GM12892 (cell line): ENCODE measurements at regions not wholly inside any gene's neighbourhood (a gene's known extent, or its start where the extent isn't known, plus 50 kb on each side); places are given as distances from the start of the nearest gene placed in this dataset.

Source experiments
- DNase-seq: peaks from one replicate; pipeline ENCODE4 v3.0.0; 2011; ENCODE audit not compliant: insufficient read length
- FAIRE-seq: peaks from 2 replicates; lab custom pipeline; 2011; peaks lifted over from hg19 to GRCh38; lab: Jason Lieb, UNC
- POLR2A ChIP-seq: IDR thresholded peaks from 2 replicates; pipeline ENCODE4 v1.6.1; 2011; ENCODE audit warnings: low read depth, low read length, control low read depth
- POLR2AphosphoS5 ChIP-seq: IDR thresholded peaks from 2 replicates; pipeline ENCODE4 v1.6.1; 2011; ENCODE audit warnings: low read depth, low read length, control low read depth
- TAF1 ChIP-seq: IDR thresholded peaks from 2 replicates; pipeline ENCODE4 v1.6.1; 2011; ENCODE audit warnings: low read depth, mild to moderate bottlenecking, control low read depth, low read length, borderline replicate concordance

DNA sequence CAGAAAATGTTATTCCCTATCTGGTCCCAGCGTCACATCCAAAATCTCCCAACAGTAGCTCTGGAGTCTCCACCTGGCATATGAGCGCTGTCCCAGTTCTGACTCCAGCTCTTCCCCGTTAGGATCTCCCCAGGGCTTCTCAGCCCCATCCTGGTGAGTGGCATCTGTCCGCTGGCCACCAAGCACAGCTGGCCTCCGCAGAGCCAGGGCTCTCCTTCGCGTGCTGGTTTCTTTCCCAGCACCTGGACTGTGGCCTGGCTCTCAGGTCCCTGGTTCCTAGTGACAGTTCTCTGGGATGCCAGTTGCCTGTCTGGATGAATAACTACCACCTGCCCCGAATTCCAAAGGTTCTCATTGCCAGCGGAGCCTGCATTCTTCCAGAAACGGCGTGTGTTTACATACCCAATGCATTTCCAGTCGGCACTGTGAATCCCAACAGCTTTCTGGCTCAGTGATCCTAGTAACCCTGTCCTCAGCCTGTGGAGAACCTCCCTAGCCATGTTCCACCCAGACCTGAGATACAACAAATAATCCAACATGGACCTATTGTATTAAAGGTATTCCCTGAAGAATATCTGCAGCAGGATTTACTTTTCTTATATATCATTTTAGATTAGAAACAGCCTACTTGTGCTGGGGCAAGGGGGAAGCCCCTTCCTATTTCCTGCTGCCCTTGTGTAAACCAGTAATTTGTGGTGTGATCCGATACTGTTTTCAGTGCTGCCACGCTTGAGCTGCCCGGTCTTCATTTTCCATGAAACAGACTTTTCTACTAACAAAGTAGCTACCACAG, 69.9 kb upstream of the PDE10A start:
- DNase-seq (no peak), FAIRE-seq (no peak)
- TF ChIP-seq TAF1, result no peak
- no peak for TF ChIP-seq POLR2A
- TF ChIP-seq POLR2AphosphoS5, result no peak

DNA sequence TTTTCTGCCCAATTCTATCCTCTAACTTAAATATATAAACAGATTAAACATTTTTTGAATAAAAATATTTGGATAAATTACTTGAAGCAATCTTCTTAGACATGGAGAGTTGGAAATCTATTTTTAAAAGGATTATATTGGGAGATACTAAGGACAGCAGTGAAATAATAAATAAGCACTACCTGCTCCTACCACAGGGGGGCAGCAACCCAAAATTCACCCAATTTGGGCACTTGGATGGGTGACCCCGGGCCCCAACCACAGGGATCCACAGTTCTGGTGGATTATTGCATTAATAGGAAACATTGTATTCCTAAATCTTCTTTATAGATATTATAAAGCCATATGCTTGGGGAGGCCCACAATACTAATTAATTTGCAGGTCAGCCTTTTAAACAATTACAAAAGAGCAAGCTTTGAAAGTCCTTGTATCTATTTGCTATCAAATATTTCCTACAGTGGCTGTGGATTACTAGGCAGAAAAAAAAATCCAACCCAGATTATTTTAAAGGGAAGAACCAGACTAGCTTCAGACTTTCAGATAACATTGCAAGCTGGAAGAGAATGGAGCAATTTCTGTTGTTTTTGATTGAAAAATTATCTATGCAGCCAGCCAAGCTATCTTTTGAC, 66.4 kb upstream of the PDE10A start:
- DNase-seq (peak; percentile 27), FAIRE-seq (no peak)
- TF ChIP-seq POLR2A (no peak), TAF1 (no peak), POLR2AphosphoS5 (no peak)

- TF ChIP-seq POLR2AphosphoS5, result no peak
- DNase-seq (no peak), FAIRE-seq (no peak)
Measured at GRCh38 chr6:165728216-165728615, 65.2 kb upstream of the PDE10A start.

GRCh38 chr6:165726965-165727381, 63.9 kb upstream of the PDE10A start:
- no peak for DNase-seq
- FAIRE-seq, result no peak
- TF ChIP-seq POLR2A (no peak), TAF1 (no peak), POLR2AphosphoS5 (no peak)

GRCh38 chr6:165726290-165726875, 63.3 kb upstream of the PDE10A start:
- DNase-seq (no peak), FAIRE-seq (no peak)
- no peak for TF ChIP-seq POLR2A
- TF ChIP-seq TAF1, result no peak
- TF ChIP-seq POLR2AphosphoS5, result no peak

- DNase-seq (no peak), FAIRE-seq (no peak)
- TF ChIP-seq POLR2AphosphoS5, result no peak
- no peak for TF ChIP-seq POLR2A
- no peak for TF ChIP-seq TAF1
Measured at GRCh38 chr6:165725201-165725600, 62.2 kb upstream of the PDE10A start.

GRCh38 chr6:165723326-165723725, 60.3 kb upstream of the PDE10A start:
- TF ChIP-seq POLR2A (no peak), TAF1 (no peak), POLR2AphosphoS5 (no peak)
- FAIRE-seq, result no peak
- DNase-seq, result no peak

- DNase-seq, result no peak
- TF ChIP-seq TAF1 (no peak), POLR2A (no peak), POLR2AphosphoS5 (no peak)
- no peak for FAIRE-seq
Measured at GRCh38 chr6:165722022-165722421, 59.0 kb upstream of the PDE10A start.

DNA sequence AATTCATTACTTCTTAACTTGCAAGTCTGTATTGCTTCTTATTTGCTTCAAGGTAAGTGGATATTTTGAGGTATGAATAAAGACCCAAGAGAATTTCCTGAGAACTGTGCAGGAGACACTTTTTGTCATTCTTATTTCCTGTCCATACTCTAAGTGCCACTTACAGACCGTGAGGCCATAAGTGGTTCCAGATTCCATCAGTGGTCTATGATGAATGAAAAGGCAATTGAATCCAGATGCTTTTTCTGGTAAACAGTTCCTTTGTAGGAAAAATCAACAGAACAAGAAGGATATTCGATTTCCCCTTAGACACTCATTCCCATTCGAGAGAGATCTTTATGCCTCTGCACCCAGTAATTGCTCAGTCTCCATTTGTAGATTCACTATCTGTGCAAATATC, 58.3 kb upstream of the PDE10A start:
- no peak for FAIRE-seq
- TF ChIP-seq POLR2A, result no peak
- TF ChIP-seq POLR2AphosphoS5, result no peak
- TF ChIP-seq TAF1, result no peak
- DNase-seq, result no peak

DNA sequence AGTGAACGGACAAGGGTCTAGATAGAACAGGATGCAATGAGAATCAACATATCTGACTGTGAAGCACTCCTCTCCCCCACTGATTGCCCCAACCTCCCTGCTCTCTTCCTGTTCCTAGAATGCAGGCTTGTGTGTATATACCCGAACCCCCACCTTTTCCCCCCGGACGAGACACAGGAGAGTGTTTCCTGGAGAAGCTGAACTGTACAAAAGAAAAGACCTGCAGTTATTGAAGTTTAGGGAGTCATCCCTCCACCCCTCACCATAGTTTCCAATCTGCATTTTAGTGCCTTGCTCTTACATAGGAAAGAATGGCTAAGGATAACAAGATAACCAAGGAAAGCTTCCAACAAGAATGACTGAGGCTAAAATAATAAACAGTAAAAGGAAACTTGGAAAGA, 55.5 kb upstream of the PDE10A start:
- FAIRE-seq, result no peak
- no peak for DNase-seq

DNA sequence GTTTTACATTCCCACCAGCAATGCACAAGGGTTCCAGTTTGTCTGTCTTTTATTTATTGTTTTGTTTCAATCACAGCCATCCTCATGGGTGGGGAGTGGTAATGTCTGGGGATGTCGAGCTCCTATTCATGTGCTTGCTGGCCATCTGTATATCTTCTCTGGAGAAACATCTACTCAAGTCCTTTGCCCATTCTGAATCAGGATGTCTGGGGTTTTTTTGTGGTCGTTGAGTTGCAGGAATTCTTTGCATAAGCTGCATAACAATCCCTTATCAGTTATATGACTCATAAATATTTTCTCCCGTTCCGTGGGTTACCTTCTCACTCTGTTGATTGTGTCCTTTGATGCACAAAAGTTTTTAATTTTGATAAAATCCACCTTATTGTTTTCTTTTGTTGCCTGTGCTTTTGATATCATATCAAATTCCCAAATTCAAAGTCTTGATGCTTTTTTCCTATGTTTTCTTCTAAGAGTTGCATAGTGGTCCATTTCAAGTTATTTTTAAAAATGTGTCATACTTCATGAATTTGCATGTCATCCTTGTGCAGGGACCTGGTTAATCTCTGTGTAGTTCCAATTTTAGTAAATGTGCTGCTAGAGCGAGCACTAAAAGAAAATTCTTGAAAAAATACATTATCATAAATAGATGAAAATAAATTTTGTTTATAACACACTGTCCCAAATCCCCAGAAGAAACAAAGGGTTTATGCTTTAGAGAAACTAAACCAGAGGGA, 54.9 kb upstream of the PDE10A start:
- TF ChIP-seq TAF1 (no peak), POLR2A (no peak), POLR2AphosphoS5 (no peak)
- DNase-seq (no peak), FAIRE-seq (no peak)

More for the DNA sequence above, 55.5 kb upstream of the PDE10A start:
- TF ChIP-seq POLR2AphosphoS5 (no peak), POLR2A (no peak), TAF1 (no peak)

DNA sequence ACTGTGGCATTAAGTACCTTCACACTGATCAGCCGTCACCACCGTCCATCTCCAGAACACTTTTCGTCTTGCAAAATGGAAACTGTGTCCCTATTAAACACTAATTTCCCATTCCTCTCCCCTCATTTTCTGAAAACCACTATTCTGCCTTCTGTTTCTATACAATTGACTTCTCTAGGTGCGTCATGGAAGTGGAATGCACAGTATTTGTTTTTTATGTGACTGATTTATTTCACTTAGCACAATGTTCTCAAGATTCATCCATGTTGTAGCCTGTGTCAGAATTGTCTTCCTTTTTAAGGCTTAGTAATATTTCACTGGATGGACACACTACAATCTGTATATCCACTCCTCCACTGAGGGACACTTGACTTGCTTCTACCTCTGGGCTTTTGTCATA, 53.8 kb upstream of the PDE10A start:
- DNase-seq, result no peak
- no peak for TF ChIP-seq POLR2A
- no peak for TF ChIP-seq POLR2AphosphoS5
- no peak for TF ChIP-seq TAF1
- FAIRE-seq, result no peak

- FAIRE-seq (no peak), DNase-seq (no peak)
- TF ChIP-seq POLR2A, result no peak
- no peak for TF ChIP-seq POLR2AphosphoS5
- no peak for TF ChIP-seq TAF1
Measured at GRCh38 chr6:165715428-165715827, 52.4 kb upstream of the PDE10A start.

DNA sequence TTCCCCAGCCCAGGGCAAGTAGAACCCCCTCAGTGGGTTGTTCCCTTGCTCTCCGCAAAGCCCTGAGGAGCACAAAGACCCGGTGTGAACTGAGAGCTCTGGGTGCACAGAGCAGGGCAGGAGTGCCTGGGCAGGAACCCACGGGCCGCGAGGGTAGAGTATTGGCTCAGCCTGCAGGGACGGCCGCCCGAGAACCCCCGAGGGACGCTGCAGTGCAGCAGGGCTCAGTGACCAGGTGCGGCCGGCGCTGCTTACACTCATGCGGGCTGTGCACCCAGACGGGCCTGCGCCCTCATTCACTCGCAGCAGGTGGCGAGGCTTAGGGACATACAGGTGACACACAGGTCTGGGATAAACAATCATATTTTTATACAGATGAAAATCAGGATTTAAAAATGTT, 51.9 kb upstream of the PDE10A start:
- FAIRE-seq, result no peak
- DNase-seq, result no peak
- TF ChIP-seq TAF1 (no peak), POLR2AphosphoS5 (no peak), POLR2A (no peak)
